ENCODE measurements at regions not wholly inside any gene's neighbourhood (a gene's known extent, or its start where the extent isn't known, plus 50 kb on each side); places are given as distances from the start of the nearest gene placed in this dataset.

DNA sequence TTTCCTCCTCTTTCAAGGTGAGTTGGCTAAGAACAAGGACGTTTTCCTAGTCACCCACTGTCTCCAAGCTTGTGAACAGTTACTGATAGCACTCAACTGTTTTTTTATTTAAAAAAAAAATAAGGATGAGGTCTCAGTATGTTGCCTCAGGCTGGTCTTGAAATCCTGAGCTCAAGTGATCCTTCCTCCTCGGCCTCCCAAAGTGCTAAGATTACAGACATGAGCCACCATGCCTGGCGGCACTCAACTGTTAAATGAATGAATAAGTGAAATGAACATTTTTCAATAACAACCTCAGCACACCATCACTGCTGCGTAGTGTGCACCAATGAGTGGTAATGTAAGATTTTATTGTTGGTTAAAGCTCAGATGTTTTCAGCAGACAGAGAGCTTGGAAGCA is 214.1 kb upstream of the NRIP1 start:
- Histone ChIP-seq H4K5ac (ENCODE audit: low read depth, low read length) (no peak overlapping the region), H2BK20ac (ENCODE audit: low read depth, low read length) (no peak overlapping the region), H2AK9ac (replicated peaks; ENCODE audit: low read depth, low read length, poor library complexity) (no peak overlapping the region), H4K91ac (ENCODE audit: insufficient read depth, low read depth, low read length) (no peak overlapping the region), H3K36me3 (ENCODE audit: control insufficient read depth, insufficient read depth, low read length) (no peaks in the 10 kb centered on the region), H3K27me3 (ENCODE audit: control insufficient read depth, insufficient read depth, low read length) (no peaks in the 10 kb centered on the region), H3K14ac (replicated peaks; ENCODE audit: low read depth, low read length) (no peak overlapping the region), H3K79me1 (ENCODE audit: low read depth in 1 of 2, low read length in 2 of 2) (no peaks in the 10 kb centered on the region), H3K4me1 (ENCODE audit: control insufficient read depth, insufficient read depth, low read length) (no peaks in the 10 kb centered on the region), H2BK15ac (ENCODE audit: low read depth, low read length) (no peak overlapping the region), H3K4me3 (ENCODE audit: insufficient read depth, low read depth, low read length) (no peak overlapping the region), H3K4me2 (ENCODE audit: low read depth, low read length) (no peak overlapping the region), H4K8ac (ENCODE audit: low read depth in 2 of 2, low read length in 2 of 2) (no peak overlapping the region), H2AFZ (replicated peaks; ENCODE audit: low read length, poor library complexity) (no peak overlapping the region), H3K9me1 (ENCODE audit: insufficient read depth, low read length) (no peaks in the 10 kb centered on the region), H2AK5ac (ENCODE audit: low read depth, low read length) (no peak overlapping the region), H4K20me1 (ENCODE audit: insufficient read depth, low read length) (no peaks in the 10 kb centered on the region), H3K27ac (ENCODE audit: insufficient read depth, low read length) (no peak overlapping the region), H3K18ac (ENCODE audit: low read depth, low read length) (no peak overlapping the region), H3K9me3 (ENCODE audit: control insufficient read depth, insufficient read depth, low read length) (no peaks in the 10 kb centered on the region), H2BK120ac (ENCODE audit: low read depth, low read length) (no peak overlapping the region), H3K4ac (ENCODE audit: low read depth, low read length) (no peak overlapping the region), H3K9ac (ENCODE audit: low read depth, low read length) (no peak overlapping the region), H3K23ac (ENCODE audit: low read depth, low read length) (no peak overlapping the region), H3K56ac (ENCODE audit: extremely low read depth, insufficient read depth, low read length) (no peak overlapping the region), H2BK5ac (ENCODE audit: low read depth, low read length, poor library complexity, severe bottlenecking) (no peak overlapping the region)
- BruUV-seq (replicated peaks) = no TSS peak
- POLR2A ChIA-PET (ENCODE audit: unreplicated experiment) = no interaction called here
- dilution Hi-C loops (cut with HindIII; ENCODE audit: low sequenced_read_pairs, unreplicated experiment) (no loop called here), in situ Hi-C loops (cut with MboI; ENCODE audit: low sequenced_read_pairs) (no loop called here), intact Hi-C loops (cut with micrococcal nuclease) (no loop called here)
- no peak for ATAC-seq (ENCODE audit: low read depth)
- WGBS, 2 experiments (ENCODE audit: extremely low coverage in 2 of 2, insufficient read length in 1 of 2) = no CpG with 5 or more reads among the region's 4 CpGs
- CTCF ChIA-PET = no interaction called here
- TF ChIP-seq, protein P1, sequence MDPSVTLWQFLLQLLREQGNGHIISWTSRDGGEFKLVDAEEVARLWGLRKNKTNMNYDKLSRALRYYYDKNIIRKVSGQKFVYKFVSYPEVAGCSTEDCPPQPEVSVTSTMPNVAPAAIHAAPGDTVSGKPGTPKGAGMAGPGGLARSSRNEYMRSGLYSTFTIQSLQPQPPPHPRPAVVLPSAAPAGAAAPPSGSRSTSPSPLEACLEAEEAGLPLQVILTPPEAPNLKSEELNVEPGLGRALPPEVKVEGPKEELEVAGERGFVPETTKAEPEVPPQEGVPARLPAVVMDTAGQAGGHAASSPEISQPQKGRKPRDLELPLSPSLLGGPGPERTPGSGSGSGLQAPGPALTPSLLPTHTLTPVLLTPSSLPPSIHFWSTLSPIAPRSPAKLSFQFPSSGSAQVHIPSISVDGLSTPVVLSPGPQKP (IDR thresholded peaks at IDR 0.05; ENCODE audit: borderline replicate concordance, low read depth, low read length) = no peak
- TF ChIP-seq, protein P2, sequence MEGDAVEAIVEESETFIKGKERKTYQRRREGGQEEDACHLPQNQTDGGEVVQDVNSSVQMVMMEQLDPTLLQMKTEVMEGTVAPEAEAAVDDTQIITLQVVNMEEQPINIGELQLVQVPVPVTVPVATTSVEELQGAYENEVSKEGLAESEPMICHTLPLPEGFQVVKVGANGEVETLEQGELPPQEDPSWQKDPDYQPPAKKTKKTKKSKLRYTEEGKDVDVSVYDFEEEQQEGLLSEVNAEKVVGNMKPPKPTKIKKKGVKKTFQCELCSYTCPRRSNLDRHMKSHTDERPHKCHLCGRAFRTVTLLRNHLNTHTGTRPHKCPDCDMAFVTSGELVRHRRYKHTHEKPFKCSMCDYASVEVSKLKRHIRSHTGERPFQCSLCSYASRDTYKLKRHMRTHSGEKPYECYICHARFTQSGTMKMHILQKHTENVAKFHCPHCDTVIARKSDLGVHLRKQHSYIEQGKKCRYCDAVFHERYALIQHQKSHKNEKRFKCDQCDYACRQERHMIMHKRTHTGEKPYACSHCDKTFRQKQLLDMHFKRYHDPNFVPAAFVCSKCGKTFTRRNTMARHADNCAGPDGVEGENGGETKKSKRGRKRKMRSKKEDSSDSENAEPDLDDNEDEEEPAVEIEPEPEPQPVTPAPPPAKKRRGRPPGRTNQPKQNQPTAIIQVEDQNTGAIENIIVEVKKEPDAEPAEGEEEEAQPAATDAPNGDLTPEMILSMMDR (conservative IDR thresholded peaks at IDR 0.05; ENCODE audit: low read depth, low read length) = no peak
- TF ChIP-seq CEBPB (IDR thresholded peaks at IDR 0.05; ENCODE audit: low read depth, low read length) (no peak), MAZ (IDR thresholded peaks at IDR 0.05; ENCODE audit: borderline replicate concordance, low read depth, low read length) (no peak), POLR2A (IDR thresholded peaks at IDR 0.05; ENCODE audit: low read depth, low read length) (no peak), NFE2L2 (IDR thresholded peaks at IDR 0.05; ENCODE audit: low read depth, low read length) (no peak), FOS (IDR thresholded peaks at IDR 0.05; ENCODE audit: low read depth, low read length) (no peak)
- DNase-seq = no peak

Measured in IMR-90 (cell line).